GM12892 (cell line): ENCODE measurements at regions not wholly inside any gene's neighbourhood (a gene's known extent, or its start where the extent isn't known, plus 50 kb on each side); places are given as distances from the start of the nearest gene placed in this dataset.
"Not testable (repeated sequence)": the region's sequence is repeated elsewhere in the genome, so short reads cannot be mapped to it uniquely, and the experiment has no call there.

Experiments
- DNase-seq: peaks from one replicate; pipeline ENCODE4 v3.0.0; 2011; ENCODE audit not compliant: insufficient read length
- FAIRE-seq: peaks from 2 replicates; lab custom pipeline; 2011; peaks lifted over from hg19 to GRCh38; lab: Jason Lieb, UNC
- POLR2A ChIP-seq: IDR thresholded peaks from 2 replicates; pipeline ENCODE4 v1.6.1; 2011; ENCODE audit warnings: low read depth, low read length, control low read depth
- POLR2AphosphoS5 ChIP-seq: IDR thresholded peaks from 2 replicates; pipeline ENCODE4 v1.6.1; 2011; ENCODE audit warnings: low read depth, low read length, control low read depth
- TAF1 ChIP-seq: IDR thresholded peaks from 2 replicates; pipeline ENCODE4 v1.6.1; 2011; ENCODE audit warnings: low read depth, mild to moderate bottlenecking, control low read depth, low read length, borderline replicate concordance

DNA sequence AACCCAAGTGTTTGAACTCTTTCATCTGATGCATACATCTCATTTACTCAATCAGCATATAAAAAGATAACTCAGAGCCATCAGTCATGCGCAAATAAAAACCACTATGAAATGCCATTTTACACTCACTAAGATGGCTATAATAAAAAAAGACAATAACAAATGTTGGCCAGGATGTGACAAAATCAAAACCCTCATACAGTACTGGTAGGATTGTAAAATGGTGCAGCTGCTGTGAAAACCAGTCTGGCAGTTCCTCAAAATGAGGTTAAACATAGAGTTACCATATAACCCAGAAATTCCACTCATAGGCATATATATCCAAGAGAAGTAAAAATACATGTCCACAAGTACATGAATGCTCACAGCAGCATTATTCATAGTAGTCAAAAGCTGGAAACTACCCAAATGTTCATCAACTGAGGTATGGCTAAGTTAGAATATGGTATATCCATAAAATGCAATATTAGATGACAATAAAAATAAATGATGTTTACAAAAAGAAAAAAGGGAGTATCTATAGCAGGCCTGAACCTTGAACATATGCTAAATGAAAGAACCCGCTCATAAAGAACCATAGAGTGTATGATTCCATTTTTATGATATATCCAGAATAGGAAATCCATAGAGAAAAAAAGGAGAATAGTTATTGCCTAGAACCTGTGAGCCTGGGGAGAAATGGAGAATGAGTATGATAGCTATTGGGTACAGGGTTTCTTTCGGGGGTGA, 265.1 kb downstream of the SIPA1L2 start:
- no peak for TF ChIP-seq TAF1
- no peak for TF ChIP-seq POLR2A
- no peak for TF ChIP-seq POLR2AphosphoS5
- no peak for FAIRE-seq
- DNase-seq = no peak

DNA sequence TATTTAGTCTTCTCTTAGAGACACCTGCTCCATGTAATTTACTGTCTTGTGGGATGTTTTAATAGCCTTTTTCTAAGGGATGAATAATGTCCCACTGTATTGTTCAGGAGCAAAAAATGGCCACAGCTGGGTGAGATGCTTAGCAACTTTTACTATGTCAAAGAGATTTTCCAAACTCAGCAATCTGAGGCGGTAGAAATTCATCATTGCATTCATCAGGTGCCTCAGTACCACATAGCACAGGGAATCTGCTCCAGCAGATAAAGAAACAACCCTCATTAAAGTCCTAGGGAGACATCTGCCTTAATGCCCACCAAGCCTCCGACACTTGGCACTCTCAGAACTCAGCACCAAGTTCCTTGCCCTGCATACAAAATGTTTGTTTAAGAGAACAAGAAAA, 266.9 kb downstream of the SIPA1L2 start:
- DNase-seq (no peak), FAIRE-seq (no peak)
- no peak for TF ChIP-seq POLR2AphosphoS5
- no peak for TF ChIP-seq TAF1
- TF ChIP-seq POLR2A = no peak

DNA sequence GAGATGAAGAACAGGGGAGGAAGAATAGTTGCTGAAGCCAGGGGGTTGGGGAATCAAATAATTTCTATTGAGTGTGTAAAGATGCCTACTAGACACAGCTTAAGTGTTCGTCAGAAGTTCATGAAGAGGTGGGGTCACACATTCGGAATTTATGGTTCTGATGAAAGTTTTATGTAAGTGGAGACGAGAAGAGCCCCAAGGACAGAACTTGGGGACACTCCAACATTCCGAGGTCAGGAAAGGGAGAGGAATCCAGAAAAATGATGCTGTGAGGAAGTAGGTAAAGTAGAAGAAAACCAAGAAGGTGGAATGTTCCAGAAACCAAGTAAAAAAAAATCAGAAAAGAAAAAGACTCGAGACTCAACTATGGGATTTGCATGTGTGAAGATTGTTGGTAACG, 272.5 kb downstream of the SIPA1L2 start:
- DNase-seq = no peak
- FAIRE-seq = no peak

DNA sequence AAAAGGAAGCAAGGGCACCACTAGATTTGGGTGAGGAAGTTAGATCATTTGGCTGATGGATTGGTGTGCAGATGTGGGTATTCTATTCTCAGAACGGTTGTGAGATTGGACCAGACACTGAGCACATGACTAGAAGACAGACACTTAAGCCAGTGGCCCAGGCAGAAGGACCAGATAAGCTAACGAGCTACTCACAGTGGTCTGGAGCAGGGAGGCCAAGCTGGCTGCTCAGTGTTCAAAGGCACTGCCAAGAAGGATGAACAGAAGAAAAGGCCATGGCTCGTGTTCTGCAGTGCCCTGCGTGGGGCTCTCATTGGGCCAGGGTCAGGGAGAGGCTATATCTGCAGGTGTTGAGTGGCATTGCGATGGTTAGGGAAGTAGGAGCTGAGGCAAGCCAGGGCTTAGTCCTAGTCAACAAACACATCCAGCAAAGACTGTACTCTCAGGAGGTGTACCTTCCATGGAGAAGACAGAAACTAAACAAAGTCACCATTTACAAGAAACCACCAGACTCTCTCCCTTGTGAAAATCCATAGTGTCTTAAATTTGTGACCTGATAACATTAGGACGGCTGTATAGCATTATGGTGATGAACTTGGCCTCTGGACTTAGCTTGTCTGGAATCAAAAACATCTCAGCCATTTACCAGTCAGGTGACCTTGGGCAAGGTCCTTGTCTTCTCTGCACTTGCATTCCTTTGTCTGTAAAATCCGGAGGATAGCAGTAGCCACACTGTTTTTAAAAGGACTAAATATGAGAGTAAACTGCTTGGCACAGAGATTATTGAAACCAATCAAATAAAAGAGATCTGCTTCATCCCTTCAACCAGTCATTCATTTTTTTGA, 274.5 kb downstream of the SIPA1L2 start:
- no peak for TF ChIP-seq POLR2AphosphoS5
- TF ChIP-seq TAF1 = no peak
- FAIRE-seq (no peak), DNase-seq (no peak)

More for the DNA sequence above, 272.5 kb downstream of the SIPA1L2 start:
- TF ChIP-seq TAF1 = no peak
- no peak for TF ChIP-seq POLR2A
- no peak for TF ChIP-seq POLR2AphosphoS5

DNA sequence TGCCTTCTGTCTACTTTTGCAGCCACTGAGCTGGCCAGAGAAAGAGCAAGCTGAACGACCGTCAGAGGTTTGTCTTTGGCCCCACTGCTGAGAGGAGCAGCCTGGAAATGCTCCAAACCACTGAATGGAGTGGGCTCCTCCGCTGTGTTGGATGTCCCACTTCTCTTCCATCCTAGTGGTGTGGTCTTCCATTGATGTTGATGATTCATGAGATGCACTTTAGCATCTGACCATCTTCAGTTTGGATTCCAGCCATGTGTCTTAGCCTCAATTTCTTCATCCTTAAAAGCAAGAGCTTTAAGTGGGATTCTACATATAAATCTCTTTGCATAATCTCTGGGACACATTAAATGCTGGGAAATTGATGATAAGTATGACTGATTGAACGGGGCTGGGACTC, 276.9 kb downstream of the SIPA1L2 start:
- no peak for FAIRE-seq
- no peak for TF ChIP-seq POLR2A
- no peak for TF ChIP-seq TAF1
- no peak for TF ChIP-seq POLR2AphosphoS5
- no peak for DNase-seq

DNA sequence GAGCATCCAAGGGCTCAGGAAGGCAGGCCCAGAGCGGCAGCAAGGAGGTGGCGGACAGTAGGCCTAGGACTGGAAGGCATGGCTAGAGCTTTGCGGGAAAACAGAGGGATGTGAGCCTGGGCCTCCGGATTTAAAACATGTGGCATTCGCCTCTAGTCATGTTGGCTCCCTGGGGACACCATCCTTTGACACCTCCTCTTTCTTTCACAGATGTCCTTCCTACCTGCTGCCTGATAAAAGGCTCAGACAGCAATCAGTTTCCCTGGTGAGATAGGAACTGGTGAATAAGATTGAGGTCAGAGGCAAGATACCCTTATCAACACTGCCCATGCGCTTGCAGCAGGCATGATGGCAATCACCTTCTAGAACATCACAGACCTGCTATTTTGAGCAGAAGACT, 277.6 kb downstream of the SIPA1L2 start:
- FAIRE-seq (no peak), DNase-seq (no peak)
- TF ChIP-seq POLR2AphosphoS5 (no peak), TAF1 (no peak), POLR2A (no peak)

DNA sequence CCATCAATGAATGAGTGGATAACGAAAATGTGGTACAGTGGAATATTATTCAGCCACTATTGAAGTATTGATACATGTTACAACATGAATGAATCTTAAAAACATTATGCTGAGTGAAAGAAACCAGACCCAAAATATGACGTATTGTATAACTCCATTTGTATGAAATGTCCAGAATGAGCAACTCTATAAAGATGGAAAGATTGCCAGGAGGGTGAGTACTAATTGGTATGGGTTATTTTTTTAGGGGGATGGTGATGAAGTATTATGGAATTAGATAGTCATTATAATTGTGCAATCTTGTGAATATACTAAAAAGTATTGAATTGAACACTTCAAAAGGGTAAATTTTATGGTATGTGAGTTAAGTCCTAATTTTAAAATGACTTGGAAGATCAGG, 278.6 kb downstream of the SIPA1L2 start:
- DNase-seq (no peak), FAIRE-seq (no peak)
- TF ChIP-seq TAF1 (no peak), POLR2AphosphoS5 (no peak), POLR2A (no peak)

DNA sequence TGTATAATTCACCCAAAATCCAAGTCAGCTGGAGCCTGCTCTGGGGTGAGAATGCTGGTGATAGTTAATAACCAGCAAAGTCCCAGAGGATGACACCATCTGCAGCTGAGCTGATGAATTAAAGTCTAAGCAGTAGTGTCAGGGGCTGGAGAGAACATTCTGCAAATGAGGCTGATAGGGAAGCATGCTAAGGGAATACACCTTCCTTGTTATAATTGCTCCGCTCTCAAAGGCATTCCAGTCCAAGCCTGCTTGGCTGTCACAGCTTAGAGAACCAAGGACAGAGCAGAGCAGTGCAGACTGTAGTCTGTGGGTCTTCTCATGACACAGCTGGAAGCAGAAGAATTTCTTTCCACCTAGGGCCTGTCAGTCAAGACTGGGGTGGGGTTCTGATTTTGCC, 283.1 kb downstream of the SIPA1L2 start:
- TF ChIP-seq TAF1 = no peak
- no peak for TF ChIP-seq POLR2A
- no peak for TF ChIP-seq POLR2AphosphoS5
- no peak for DNase-seq
- no peak for FAIRE-seq

DNA sequence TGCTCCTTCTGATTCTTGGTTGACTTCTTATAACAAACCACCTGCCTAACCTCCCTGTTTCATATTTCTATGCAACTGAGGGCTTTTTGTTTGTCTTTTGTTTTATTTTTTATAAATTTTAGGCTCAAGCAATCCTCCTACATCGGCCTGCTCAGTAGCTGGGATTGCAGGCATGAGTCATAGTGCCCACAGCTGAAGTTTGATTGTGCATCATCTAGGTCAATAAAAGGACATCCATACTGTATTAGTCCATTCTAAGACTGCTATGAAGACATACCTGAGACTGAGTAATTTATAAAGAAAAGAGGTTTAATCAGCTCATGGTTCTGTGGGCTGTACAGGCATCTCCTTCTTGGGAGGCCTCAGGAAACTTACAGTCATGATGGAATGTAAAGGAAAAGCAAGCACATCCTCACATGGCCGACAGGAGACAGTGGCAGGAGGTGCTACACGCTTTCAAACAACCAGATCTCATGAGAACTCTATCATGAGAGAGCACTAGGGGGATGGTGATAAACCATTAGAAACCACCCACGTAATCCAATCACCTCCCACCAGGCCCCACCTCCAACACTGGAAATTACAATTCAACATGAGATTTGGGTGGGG, 285.0 kb downstream of the SIPA1L2 start:
- no peak for DNase-seq
- no peak for FAIRE-seq
- TF ChIP-seq POLR2A (no peak), TAF1 (no peak), POLR2AphosphoS5 (no peak)

DNA sequence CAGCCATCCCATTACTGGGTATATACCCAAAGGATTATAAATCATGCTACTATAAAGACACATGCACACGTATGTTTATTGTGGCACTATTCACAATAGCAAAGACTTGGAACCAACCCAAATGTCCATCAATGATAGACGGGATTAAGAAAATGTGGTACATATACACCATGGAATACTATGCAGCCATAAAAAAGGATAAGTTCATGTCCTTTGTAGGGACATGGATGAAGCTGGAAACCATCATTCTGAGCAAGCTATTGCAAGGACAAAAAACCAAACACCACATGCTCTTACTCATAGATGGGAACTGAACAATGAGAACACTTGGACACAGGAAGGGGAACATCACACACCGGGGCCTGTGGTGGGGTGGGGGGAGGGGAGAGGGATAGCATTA, 285.7 kb downstream of the SIPA1L2 start:
- DNase-seq, FAIRE-seq: not testable (repeated sequence)

DNA sequence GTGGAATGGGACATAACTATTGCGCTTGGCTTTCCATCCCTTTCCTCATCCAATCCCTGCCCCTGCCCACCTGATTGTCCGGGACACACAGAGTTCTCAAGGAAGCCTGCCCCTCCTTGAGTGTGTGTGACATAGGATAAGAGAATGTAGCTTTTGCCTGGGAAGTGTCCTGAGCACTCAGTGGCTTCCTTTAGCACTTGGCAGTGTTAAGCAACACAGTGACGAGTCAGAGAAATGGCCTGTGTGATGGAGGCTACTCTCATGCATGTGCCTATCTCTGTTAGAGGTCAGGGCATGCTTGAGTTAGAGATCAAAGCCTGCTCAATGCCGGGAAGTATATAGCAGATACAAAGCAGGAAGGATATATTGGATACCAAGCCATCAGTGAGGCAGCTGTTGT, 289.5 kb downstream of the SIPA1L2 start:
- no peak for TF ChIP-seq POLR2A
- TF ChIP-seq POLR2AphosphoS5 = no peak
- TF ChIP-seq TAF1 = no peak
- FAIRE-seq (no peak), DNase-seq (no peak)

DNA sequence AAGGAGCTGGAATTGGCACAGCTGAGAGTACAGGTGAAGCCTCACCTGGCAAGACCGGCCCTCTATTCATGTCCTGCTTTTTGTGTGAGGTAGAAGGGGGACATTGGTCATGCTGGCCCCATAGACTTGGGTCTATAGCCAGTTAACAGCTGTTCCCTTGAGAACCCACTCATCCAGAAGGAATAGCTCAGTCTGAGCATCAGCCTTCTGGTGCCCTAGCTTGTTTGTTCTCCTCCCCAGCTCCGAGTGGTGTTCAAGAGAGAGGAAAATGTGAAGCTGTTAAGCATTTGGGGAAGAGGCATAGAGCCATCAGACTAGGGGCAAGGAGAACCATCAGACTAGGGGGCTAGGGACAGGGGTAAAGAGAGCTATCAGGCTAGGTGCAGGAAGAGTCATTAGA, 290.9 kb downstream of the SIPA1L2 start:
- FAIRE-seq (no peak), DNase-seq (no peak)
- TF ChIP-seq POLR2AphosphoS5 (no peak), TAF1 (no peak), POLR2A (no peak)

DNA sequence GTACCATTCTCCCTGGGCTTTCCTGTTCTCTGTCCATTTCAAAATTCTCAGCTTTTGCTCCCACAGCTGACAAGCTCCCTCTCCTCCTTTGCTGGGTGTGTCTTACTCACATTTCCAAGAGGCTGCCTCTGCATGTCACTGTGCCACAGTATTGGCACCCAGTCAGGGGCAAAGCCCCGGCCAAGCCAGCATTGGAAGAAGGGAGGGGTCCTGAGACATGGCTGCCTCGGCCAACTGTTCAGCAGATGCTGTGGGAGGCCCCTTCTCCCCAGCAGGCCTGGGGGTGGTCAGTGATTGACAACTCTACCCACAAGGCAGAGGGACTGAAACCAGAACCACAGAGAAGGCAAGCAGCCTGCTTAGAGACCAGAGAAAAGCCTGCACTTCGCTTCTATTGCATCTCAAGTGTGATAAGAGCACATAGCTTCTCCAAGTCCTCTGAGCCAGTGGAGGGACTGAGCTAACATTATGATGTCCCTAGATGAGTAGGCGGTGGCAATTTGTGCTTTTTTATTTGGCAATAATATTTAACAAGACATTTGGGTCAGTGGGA, 294.1 kb downstream of the SIPA1L2 start:
- TF ChIP-seq POLR2AphosphoS5 (no peak), POLR2A (no peak), TAF1 (no peak)
- no peak for DNase-seq
- FAIRE-seq = no peak
